CD4-positive, alpha-beta T cell treated with Interleukin-15 for 4 hours (primary cell): ENCODE measurements at regions not wholly inside any gene's neighbourhood (a gene's known extent, or its start where the extent isn't known, plus 50 kb on each side); places are given as distances from the start of the nearest gene placed in this dataset.
"Not testable (repeated sequence)": the region's sequence is repeated elsewhere in the genome, so short reads cannot be mapped to it uniquely, and the experiment has no call there.

Experiments used
- DNase-seq: peaks from one replicate; pipeline ENCODE4 v3.0.0-alpha.2; 2020; ENCODE audit warnings: low spot score

DNA sequence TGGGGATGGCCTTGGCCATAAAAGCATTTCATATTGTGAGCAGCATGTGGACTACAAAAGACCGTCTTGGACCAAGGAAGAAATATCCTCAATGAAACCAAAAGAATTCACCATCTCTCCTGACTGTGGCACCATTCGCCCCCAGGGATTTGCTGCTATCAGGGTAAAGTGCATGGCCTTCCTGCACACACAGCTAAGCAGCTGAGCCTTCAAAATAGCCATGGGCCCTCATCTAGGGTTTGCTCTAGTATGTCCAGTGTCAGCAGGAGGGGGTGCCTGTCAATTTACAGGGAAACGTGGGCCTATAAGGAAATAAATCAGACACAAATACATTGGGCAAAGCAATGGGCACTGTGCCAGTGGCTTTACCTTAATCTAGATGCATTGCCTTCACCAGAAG is 296.6 kb upstream of the NBPF12 start:
- not testable (repeated sequence) for DNase-seq

DNA sequence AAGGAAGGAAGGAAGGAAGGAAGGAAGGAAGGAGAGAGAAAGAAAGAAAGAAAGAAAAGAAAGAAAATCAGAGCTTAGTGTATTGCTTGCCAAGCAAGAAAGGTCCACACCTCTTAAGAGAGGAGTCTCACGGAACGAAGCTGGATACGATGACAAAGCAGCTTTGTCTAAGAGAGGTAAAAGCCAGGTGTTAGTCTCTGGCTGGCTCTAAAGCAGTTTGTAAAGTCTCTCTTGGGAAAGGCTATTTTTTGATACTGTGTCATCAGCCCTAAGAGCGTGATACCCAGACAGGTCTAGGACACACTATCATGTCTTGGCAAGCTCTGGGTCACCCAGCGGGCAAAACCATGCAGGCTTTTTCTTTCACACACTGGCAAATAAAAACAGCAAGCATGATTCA is 297.5 kb upstream of the NBPF12 start:
- not testable (repeated sequence) for DNase-seq

DNA sequence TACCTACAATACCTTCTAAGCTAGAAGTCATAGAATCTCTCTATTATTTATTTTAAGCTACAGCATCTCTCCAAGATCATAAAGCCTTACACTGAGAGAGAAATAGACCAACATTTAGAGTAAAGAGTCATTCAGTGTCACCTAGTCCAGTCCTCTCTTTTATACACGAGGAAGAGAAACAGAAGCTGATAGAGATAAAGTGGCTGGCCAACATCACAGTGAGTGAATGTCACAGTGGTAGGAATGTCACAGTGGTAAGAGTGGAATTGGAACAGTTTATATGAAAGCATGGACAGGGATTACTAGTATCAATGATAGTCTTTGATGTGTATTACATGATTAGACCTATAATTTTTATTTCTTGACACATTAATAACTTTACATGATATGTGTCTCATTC is 307.8 kb upstream of the NBPF12 start:
- DNase-seq, result not testable (repeated sequence)

DNA sequence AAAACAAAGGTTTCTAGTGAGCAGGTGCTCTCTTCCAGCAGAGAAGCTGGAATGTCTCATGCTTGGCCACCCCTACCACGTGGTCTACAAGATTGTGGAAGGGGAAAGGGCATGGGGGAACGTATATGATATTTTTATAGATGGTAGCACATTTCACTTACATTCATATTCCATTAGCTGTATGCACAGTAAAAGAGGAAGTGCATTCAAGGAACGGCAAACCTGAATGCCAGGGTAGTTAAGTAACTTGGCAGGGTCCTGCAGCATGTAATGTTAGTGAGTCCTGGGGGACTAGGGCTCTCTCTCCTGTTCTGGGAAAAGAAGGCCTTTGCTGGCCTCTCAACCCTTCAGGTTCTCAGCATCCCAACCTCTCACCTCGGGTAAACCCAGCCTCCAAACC is 319.5 kb upstream of the NBPF12 start:
- not testable (repeated sequence) for DNase-seq

DNA sequence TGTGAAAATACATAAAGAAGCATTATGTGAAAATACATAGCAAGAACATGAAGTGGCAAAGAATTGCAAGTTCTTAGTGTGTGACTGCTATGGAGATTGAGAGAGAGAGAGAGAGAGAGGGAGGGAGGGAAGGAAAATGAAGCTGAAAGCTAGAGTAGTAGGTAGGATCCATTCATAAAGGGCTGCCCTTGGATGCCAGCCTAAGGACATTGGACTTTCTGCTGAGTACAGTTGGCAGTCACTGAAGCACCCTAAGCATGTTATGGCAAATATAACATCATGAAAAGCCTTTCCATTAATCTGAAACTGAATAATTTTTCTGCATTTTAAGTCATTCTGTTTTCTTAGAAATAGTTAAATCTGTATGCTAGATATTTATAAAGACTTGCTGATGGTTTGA is 333.4 kb upstream of the NBPF12 start:
- not testable (repeated sequence) for DNase-seq

DNA sequence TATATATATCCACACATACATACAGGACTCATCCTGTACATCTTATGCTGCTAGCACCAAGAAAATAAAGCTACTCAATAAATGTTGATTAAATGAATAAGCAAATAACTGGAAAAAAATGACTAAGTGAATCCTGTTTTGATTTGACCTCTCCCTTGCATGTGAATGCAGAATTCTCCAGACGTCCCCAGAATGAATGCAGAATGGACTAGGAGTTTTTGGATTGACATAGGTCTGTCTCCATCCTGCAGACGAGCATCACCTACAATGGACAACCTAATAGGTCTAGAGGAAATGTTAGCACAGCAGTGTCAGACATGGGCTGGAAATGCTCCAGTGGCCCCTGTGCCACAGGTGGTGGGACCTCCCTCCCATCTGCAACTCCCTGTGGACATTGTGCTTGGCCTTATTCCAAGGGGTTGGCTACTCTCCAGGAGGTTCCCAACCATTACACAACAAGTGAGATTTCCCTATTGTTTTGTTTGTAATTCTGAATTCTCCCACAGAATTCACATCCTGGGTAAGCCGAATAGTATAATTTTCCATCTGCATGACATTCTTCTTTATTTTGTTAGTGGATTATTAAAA is 337.3 kb upstream of the NBPF12 start:
- not testable (repeated sequence) for DNase-seq

DNA sequence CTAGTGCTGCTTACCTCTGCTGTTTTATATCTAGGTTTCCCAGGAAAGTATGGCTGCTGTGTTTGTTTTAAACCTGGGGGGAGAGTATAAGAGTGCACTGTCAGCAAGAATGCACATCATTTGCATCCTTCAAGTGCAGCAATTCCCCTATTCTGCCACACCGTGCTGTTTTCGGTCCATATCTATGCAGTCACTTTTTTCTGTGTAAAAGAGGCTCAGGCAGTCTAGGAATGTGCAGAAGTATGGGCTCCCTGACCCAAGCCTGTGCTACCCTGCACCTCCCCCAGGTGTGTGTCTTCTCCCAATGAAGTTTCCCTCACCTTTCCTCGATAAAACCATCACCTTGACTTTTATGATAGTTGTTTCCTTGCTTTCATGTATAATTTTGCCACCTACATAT is 338.2 kb upstream of the NBPF12 start:
- not testable (repeated sequence) for DNase-seq

DNA sequence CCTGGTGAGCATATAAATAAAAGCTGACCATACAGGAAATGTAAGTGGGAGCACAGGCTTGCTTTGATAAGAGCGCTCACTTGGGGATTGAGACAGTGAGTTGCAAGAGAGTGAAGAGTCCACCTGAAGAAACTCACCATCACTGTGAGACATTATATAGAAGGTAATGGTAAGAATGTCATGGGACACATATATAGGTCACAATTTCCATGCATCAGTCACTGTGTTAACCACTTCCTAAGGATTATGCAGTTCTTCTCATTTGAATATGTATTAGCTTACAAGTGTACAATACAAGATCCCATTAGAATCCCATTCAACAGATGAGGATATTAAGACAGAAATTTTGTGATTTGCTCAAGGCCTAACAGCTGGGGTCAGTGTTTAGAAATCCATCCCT is 352.4 kb upstream of the NOTCH2NLA start:
- DNase-seq, result not testable (repeated sequence)

DNA sequence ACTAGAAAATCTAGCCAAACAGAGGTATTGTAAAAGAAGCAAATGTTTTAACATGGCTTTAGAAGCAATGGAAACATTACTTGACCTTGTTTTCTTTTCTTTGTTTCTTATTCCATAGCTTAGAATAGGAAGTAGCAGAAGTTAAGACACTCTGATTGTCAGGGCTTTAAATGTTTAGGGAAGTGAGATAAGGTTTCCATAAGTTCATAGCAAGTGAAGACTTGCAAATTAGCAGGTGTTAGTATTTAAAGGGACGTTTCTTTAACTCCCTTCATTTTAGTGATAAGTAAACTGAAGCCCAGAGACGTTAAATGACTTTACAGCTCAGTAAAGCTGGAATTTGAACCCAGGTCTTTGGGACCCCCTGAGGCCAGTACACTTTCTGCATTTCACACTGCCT is 338.7 kb upstream of the NOTCH2NLA start:
- not testable (repeated sequence) for DNase-seq

DNA sequence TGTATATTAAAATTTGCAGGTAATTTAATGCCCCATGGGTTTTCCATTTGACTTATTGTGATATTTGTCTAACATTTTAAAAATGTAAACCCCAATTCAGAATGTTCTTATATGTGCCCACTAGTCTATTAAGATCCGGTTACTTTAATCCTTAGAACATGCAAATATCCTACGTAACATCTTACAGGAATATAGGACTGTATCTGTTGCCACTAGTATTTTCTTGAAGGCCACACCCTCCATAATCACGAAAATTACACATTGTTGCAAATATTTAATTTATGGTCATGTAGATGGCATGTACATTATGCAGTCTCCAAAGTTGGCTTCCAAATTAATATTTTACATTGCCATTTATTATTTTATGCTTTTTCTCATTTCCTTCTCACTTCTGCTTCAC is 329.2 kb upstream of the NOTCH2NLA start:
- DNase-seq, result not testable (repeated sequence)

DNA sequence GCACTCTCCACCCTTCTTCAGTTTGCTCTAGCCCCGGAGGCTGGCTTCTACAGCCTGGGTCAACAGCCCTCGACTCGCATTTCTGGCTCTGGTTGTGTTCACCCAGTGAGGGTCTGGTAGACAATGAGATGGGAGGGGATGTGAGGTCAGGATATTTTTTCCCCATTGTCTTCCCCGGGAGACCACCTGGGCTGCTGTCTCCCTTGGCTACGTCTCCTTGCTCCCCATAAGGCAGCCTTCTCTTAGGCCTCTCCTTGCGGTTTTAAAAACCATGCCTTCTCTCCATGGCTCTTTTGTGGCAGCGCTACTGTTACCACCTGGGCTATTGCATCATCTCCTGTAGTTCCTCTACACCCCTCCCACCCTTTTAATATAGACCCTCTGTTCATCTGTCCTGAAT is 327.6 kb upstream of the NOTCH2NLA start:
- not testable (repeated sequence) for DNase-seq

DNA sequence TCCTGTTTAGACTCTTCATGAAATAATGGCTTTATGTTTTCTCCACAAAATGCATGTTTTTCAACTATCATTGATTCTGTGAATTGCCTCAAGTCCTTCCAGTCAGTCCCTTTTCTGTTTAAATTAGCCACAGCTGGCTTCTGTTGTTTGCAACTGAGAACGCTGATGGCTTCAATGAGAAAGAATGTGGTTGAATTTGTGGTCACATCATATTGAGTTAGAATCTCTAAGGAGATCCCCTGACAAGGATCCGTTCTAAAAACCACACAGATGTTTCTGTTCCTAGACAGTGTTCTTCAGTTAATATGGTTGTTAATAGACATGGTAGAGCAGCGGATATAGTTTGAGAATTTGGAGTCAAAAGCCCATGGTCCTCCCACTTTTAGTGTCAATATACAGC is 323.6 kb upstream of the NOTCH2NLA start:
- DNase-seq, result not testable (repeated sequence)

DNA sequence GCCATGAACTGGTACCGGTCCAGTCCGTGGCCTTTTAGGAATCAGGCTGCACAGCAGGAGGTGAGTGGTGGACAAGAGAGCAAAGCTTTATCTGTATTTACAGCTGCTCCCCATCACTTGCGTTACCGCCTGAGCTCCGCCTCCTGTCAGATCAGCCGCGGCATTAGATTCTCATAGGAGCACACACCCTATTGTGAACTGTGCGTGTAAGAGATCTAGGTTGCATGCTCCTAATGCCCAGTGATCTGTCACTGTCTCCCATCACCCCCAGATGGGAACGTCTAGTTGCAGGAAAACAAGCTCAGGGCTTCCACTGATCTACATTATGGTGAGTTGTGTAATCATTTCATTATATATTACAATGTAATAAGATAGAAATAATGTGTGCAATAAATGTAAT is 319.9 kb upstream of the NOTCH2NLA start:
- DNase-seq, result not testable (repeated sequence)

DNA sequence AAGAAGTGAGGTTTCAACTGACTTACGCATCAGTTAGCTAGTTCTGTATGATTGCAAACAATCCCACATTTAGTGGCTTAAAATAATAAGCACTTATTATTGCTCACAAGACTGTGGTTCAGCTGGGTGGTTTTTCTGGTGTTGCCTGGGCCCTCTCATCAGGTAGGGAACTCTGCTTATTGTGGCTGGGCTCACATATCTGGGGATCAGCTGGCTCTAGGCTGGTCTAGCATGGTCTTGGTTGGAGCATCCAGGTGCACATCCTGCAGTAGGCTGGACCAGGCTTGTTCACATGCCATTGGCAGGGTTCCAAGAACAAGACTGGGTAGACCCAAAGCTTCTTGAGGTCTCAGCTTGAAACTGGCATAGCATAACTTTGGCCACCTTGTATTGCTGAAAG is 317.4 kb upstream of the NOTCH2NLA start:
- not testable (repeated sequence) for DNase-seq

DNA sequence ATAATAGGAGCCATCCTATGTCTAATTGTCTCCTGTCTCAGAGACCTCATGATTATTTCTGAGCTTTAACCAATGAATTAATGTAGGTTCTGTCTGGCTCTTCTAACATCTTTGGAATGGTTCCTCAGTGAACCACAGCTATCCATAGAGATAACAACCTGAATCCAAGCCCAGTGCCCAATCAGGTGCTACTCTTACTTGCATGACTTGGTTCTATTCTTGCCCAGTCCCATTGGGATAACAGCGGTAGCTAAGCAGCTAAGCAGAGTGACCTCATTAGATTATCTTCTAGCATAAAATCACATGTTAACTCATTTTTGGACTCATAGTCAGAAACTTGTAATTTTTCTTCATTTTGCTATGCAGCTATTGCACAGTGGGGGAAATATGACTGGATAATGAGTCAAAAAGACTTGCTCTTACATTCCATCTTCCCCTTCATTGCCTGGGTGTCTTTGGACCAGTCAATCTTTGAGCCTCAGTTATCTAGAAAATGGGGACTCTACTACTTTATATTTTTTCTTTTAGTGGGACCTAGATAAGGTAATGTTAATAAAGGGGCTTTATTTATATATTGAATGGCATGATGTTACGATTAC is 309.1 kb upstream of the NOTCH2NLA start:
- DNase-seq, result not testable (repeated sequence)

DNA sequence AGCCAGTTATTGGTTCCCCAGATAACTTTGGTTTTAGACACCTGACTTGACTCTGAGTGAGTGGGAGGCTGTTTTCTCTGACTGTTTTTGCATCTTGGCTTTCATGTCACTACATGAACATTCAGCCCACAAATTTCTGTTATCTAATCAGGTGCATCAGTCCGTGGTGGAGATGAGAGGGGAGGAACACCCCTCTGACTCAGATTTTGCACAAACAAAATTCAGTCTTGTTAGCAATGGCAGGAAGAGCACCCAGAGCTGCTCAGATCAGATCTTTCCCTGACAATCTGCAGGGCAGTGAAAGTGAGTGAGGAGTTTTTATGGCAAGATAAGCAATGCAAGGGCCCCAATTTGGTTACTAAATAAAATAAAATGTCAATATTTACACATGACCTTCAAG is 307.2 kb upstream of the NOTCH2NLA start:
- DNase-seq, result not testable (repeated sequence)

DNA sequence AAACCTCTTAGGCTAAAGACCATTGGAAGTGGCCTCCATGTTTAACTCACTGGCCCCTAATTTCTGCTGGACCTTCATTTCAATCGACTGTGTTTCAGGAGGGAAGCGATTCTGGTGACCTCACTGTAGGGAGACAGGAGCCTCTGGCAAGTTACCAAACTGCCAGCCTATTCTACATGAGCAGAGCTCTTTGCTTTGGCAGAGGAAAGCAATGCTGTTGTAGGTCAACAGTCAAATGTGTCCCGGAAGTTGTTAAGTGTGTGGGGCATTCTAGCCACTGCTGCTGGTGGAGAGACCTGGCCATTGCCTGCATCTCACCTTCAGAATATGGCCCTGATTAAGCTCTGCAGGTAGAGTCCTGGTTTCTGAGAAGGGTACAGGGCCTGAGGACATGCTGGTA is 306.8 kb upstream of the NOTCH2NLA start:
- not testable (repeated sequence) for DNase-seq

DNA sequence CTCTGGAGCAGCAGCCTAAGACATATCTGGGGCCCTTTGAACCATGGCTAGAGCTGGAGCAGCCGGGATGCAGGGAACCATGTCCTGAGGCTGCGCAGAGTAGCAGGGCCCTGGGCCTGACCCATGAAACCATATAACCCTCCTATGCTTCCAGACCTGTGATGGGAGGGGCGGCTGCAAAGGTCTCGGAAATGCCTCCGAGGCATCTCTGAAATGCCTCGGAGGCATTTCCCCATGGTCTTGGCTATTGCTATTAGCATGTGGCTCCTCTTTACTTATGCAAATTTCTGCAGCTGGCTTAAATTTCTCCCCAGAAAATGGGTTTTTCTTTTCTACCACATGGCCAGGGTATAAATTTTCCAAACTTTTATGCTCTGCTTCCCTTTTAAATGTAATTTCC is 302.1 kb upstream of the NOTCH2NLA start:
- not testable (repeated sequence) for DNase-seq

DNA sequence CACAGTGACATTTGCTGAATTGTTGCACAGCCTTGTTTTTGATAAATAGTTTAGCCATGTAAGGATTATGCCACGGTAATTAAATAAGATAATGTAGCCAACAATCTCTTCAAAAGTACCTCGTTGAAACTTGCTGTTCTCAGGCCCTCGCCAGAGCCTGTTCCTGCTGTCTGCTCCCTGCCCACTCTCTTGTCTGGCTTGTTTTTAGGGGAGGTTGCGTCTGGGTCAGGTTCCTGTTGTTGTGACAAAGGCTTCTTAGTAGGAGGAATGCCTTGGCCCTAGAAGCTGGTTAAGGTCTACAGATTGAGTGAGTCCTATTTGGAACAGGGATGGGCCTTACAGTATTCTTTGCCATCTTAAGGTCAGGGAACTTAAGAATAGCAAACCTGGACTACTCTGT is 294.0 kb upstream of the NOTCH2NLA start:
- not testable (repeated sequence) for DNase-seq

DNA sequence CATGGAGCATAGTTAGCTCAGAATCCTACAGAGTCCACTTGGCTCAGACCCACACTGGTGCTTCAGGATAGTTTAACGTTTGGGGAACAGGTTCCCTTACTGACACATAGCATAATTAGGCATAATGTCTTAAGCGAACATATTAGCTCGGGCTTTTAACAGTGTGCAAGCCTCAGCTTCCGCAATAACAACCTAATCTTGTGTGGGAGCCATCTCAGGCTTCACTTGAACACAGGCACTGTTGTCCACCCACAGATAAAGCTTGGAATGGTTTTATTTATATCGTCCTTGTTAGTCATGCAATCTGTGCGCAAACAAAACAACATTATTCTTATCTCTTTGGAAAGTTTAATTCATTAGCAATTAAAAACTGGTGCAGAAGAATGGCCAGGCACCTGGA is 293.5 kb upstream of the NOTCH2NLA start:
- DNase-seq, result not testable (repeated sequence)

DNA sequence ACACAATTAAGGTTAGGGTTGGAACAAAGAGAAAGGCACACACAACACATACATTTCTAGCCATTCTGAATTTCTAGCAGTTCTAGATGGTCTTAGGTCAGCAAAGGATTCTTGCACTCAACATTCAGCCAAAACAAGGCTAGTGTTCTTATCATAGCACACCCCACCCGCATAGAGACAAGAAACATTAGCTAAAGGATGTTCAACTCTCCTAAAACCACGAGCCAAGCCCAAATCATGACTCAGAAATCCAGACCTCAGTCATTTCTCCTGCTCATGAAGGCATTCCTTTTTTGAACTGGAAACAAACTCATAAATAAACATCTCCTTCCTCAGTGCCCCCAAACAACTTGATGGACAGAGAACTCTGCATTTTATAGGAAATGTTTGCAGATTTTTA is 293.0 kb upstream of the NOTCH2NLA start:
- DNase-seq, result not testable (repeated sequence)

DNA sequence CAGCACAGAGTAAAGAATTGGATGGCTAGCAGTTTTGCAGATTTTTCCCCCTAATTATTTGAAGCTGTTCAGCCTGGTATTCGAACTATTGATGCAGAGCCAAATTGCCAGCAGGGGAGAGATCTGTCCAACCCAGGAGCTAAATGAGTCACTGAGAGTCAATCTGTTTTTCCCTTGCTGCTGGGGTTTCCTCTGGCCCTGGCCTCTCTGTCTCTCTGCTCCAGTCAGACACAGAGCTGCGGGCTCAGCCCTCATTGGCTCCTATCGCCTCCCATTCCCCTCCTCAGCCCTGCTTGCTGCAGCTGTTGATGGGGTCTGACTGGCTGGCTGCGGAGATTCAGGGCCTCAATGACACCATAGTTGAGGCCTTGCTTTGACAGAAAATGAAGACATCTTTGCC is 284.9 kb upstream of the NOTCH2NLA start:
- DNase-seq, result not testable (repeated sequence)

DNA sequence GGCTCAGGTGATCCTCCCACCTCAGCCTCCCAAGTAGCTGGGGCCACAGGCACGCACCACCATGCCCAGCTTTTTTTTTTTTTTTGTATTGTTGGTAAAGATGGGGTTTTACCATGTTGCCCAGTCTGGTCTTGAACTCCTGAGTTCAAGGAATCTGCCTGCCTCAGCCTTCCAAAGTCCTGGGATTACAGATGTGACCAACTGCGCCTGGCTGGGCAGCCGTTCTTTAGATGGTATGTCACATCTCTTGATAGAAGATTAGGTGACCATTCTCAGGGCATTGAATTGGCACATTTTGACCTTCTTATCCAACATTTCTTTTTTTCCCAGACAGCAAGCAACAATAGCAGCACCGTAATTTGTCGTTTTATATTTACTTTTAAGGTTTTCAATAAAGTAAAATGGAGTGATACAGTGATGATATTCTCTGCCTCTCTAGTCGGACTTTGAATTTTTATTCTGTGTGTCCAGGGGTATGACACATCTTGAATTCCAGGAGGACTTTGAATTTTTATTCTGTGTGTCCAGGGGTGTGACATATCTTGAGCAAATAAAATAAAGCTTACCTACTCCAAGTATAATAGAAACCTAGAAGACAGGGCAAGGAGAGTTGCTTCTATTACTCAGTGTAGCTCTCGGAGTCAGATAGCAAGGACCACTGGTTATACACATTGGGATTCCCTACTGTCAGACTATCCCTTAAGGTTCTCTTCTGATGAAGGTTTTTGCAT is 282.4 kb upstream of the NOTCH2NLA start:
- not testable (repeated sequence) for DNase-seq
